Loucy (cell line): ENCODE measurements at regions not wholly inside any gene's neighbourhood (a gene's known extent, or its start where the extent isn't known, plus 50 kb on each side); places are given as distances from the start of the nearest gene placed in this dataset.

ENCODE experiments used
- H2AFZ ChIP-seq: fragments of 200-600 bp; sonication (generic); 2 replicates; pipeline ENCODE4 v1.6.0; 2016; ENCODE audit warnings: antibody characterized with exemption, mild to moderate bottlenecking, low read length, moderate library complexity
- H3F3A ChIP-seq: fragments of 200-600 bp; 2 replicates; pipeline ENCODE4 v1.6.0; 2016; ENCODE audit warnings: antibody characterized with exemption, low read depth, mild to moderate bottlenecking
- H3K27me3 ChIP-seq: fragments of 200-600 bp; sonication (generic); 2 replicates; pipeline ENCODE4 v1.6.1; 2014; ENCODE audit warnings: low read length, mild to moderate bottlenecking; ENCODE audit not compliant: insufficient read depth, poor library complexity, severe bottlenecking
- H3K36me3 ChIP-seq: fragments of 200-600 bp; sonication (generic); 2 replicates; pipeline ENCODE4 v1.6.1; 2016; ENCODE audit warnings: low read length; ENCODE audit not compliant: insufficient read depth
- H3K4me1 ChIP-seq: fragments of 200-600 bp; sonication (generic); 2 replicates; pipeline ENCODE4 v1.5.1; 2014; ENCODE audit warnings: low read length, mild to moderate bottlenecking; ENCODE audit not compliant: insufficient read depth, poor library complexity, severe bottlenecking
- H3K4me2 ChIP-seq: fragments of 200-600 bp; sonication (generic); 2 replicates; pipeline ENCODE4 v1.6.0; 2014; ENCODE audit warnings: antibody characterized with exemption, low read length, low read depth, mild to moderate bottlenecking; ENCODE audit not compliant: poor library complexity, severe bottlenecking
- H3K4me3 ChIP-seq: fragments of 200-600 bp; sonication (generic); 2 replicates; pipeline ENCODE4 v1.5.1; 2014; ENCODE audit warnings: low read length, mild to moderate bottlenecking, mixed read lengths; ENCODE audit not compliant: poor library complexity, severe bottlenecking
- H3K79me2 ChIP-seq: fragments of 200-600 bp; sonication (generic); 2 replicates; pipeline ENCODE4 v1.6.1; 2014; ENCODE audit warnings: low read length; ENCODE audit not compliant: insufficient read depth
- H3K9ac ChIP-seq: fragments of 200-600 bp; sonication (generic); 2 replicates; pipeline ENCODE4 v1.6.0; 2014; ENCODE audit warnings: mild to moderate bottlenecking, low read depth, low read length, moderate library complexity; ENCODE audit not compliant: poor library complexity, severe bottlenecking
- H3K9me2 ChIP-seq: fragments of 200-600 bp; sonication (generic); replicated peaks from 2 replicates; pipeline ENCODE4 v1.6.1; 2016; ENCODE audit warnings: low read depth, low read length, mixed read lengths
- H3K9me3 ChIP-seq: fragments of 200-600 bp; sonication (generic); 2 replicates; pipeline ENCODE4 v1.6.1; 2014; ENCODE audit warnings: mild to moderate bottlenecking, antibody characterized with exemption, low read length, low read depth; ENCODE audit not compliant: insufficient read depth
- H4K20me1 ChIP-seq: fragments of 200-600 bp; sonication (generic); 2 replicates; pipeline ENCODE4 v1.6.0; 2014; ENCODE audit warnings: antibody characterized with exemption, low read length, mild to moderate bottlenecking; ENCODE audit not compliant: insufficient read depth, poor library complexity, severe bottlenecking
- CTCF ChIP-seq: fragments of 200-600 bp; sonication (generic); conservative IDR thresholded peaks from 2 replicates; pipeline ENCODE4 v1.5.1; 2014; ENCODE audit warnings: mild to moderate bottlenecking, antibody characterized with exemption, low read length
- EZH2phosphoT487 ChIP-seq: fragments of 200-600 bp; IDR thresholded peaks from 2 replicates; pipeline ENCODE4 v1.6.1; 2018; ENCODE audit warnings: antibody characterized with exemption, mild to moderate bottlenecking, moderate library complexity, borderline replicate concordance

GRCh38 chr6:71138376-71138775, 150.2 kb upstream of the OGFRL1 start:
- Histone ChIP-seq H3K9me3 (no peaks in the 10 kb centered on the region), H3F3A (no peaks in the 10 kb centered on the region), H3K79me2 (no peaks in the 10 kb centered on the region), H3K4me3 (no peak overlapping the region), H3K9ac (no peak overlapping the region), H4K20me1 (no peaks in the 10 kb centered on the region), H2AFZ (no peak overlapping the region), H3K4me2 (no peak overlapping the region), H3K36me3 (no peaks in the 10 kb centered on the region), H3K9me2 (no peaks in the 10 kb centered on the region), H3K27me3 (no peaks in the 10 kb centered on the region), H3K4me1 (no peaks in the 10 kb centered on the region)
- no peak for TF ChIP-seq CTCF
- TF ChIP-seq EZH2phosphoT487 = no peak

- Histone ChIP-seq H3F3A (no peaks in the 10 kb centered on the region), H3K79me2 (no peaks in the 10 kb centered on the region), H4K20me1 (no peaks in the 10 kb centered on the region), H3K9me3 (no peaks in the 10 kb centered on the region), H3K4me2 (no peak overlapping the region), H3K27me3 (no peaks in the 10 kb centered on the region), H3K36me3 (no peaks in the 10 kb centered on the region), H3K9me2 (no peaks in the 10 kb centered on the region), H2AFZ (no peak overlapping the region), H3K4me1 (no peaks in the 10 kb centered on the region), H3K4me3 (no peak overlapping the region), H3K9ac (no peak overlapping the region)
- TF ChIP-seq CTCF = no peak
- TF ChIP-seq EZH2phosphoT487 = no peak
Observed at GRCh38 chr6:71139249-71139648, 149.4 kb upstream of the OGFRL1 start.

GRCh38 chr6:71153755-71154325, 134.8 kb upstream of the OGFRL1 start:
- no peaks in the 10 kb centered on the region for H3K27me3 ChIP-seq
- H4K20me1 ChIP-seq = no peaks in the 10 kb centered on the region
- H3K9ac ChIP-seq = no peak overlapping the region
- H3K4me2 ChIP-seq = no peak overlapping the region
- TF ChIP-seq CTCF (no peak), EZH2phosphoT487 (no peak)
- no peaks in the 10 kb centered on the region for H3K36me3 ChIP-seq
- H3K9me2 ChIP-seq = no peaks in the 10 kb centered on the region
- H3K4me3 ChIP-seq = no peak overlapping the region
- no peak overlapping the region for H2AFZ ChIP-seq
- no peaks in the 10 kb centered on the region for H3K9me3 ChIP-seq
- H3K79me2 ChIP-seq = no peaks in the 10 kb centered on the region
- no peaks in the 10 kb centered on the region for H3F3A ChIP-seq
- H3K4me1 ChIP-seq = no peaks in the 10 kb centered on the region
